NT2/D1 (cell line): ENCODE measurements at regions not wholly inside any gene's neighbourhood (a gene's known extent, or its start where the extent isn't known, plus 50 kb on each side); places are given as distances from the start of the nearest gene placed in this dataset.

Experiments
- SUZ12 ChIP-seq: IDR thresholded peaks from 2 replicates; pipeline ENCODE4 v1.6.1; 2011; ENCODE audit not compliant: insufficient read length, insufficient read depth; ENCODE audit errors: extremely low read depth
- YY1 ChIP-seq: IDR thresholded peaks from 2 replicates; pipeline ENCODE4 v1.6.1; 2011; ENCODE audit not compliant: insufficient read length, insufficient read depth
- ZNF274 ChIP-seq: IDR thresholded peaks from 2 replicates; pipeline ENCODE4 v1.6.1; 2011; ENCODE audit warnings: mild to moderate bottlenecking, low read depth, low read length

- TF ChIP-seq ZNF274: no peak
- TF ChIP-seq YY1: no peak
- TF ChIP-seq SUZ12: no peak
Observed at GRCh38 chr9:18037981-18038380, 436.0 kb upstream of the ADAMTSL1 start.
